ENCODE measurements at regions not wholly inside any gene's neighbourhood (a gene's known extent, or its start where the extent isn't known, plus 50 kb on each side); places are given as distances from the start of the nearest gene placed in this dataset.

DNA sequence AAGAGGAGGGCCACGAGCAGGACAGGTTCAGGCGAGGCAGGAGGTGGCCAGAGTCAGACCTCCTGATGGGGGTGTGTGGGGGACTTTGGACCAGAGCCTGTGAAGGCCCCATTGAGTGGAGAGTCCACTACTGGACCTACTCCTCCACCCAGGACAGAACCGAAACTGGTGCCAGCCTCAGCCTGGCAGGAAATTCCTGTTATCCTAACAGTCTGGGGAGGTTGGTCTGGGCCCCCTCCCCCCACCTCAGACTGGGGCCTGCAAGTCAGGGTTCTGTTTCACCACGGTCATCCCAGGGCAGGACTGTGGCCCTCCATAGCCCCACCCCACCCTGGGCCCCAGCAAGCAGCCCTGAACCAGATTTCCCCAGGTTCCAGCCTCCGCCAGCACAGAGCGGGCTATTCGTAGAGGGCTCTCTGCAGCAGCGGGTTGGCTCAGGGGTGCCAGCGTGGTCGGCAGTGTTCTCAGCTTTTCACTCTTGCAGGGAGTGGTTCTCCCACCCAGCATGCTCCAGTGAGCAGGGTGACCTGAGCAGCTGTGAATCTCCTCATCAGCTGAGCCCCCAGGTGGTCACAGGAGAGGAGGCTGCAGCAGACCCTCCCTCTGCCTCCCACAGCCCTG lies 217.3 kb downstream of the TBC1D2B start:
- DNase-seq, result no peak

DNA sequence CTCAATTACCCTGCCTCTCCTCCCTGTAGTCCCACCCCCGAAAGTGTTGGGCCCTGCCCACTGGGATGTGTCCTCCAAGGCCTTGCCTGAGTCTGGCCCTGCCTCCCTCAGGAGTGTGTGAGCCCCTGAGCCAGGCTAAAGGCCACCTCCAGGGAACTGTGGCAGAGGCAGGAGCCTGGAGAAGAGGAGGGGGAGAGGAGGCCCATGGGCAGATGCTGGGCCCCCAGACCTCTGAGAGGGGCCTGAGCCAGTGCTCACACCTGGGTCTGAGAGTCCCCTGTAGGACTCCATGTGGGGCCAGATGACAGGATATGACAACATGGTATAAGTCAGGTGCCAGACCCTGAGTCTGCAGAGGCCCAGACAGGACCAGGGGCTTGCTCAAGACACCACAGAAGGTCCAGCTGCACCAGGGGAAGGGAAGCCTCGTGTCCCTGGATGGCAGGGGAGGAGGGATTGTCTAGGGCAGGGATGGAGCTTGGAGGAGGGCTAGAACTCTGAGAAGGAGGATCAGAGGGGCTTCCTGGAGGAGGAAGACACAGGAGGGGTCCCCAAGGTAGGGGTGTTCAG lies 217.9 kb downstream of the TBC1D2B start:
- no peak for DNase-seq

DNA sequence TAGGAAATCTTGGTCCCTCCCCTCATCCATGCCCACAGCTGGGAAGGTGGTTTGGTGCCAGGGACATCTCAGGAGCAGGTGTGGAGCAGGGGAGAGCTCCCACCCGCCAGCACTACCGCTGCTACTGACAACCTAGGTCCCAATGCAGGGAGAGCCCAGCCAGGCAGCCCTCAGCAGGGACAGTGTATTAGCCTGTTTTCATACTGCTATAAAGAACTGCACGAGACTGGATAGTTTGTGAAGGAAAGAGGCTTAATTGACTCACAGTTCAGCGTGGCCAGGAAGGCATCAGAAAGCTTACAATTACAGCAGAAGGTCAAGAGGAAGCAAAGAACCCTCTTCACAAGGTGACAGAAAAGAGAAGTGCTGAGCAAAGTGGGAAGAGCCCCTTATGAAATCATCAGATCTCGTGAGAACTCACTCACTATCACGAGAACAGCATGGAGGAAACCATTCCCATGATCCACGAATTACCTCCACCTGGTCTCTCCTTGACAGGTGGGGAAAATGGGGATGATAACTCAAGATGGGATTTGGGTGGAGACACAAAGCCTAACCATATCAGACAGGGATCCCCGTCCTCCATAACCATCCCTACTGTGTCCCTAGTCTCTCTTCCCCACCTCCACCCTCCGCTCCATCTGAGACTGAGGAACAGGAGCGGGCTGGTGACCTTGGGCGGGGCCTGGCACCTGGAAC lies 218.6 kb downstream of the TBC1D2B start:
- DNase-seq, result no peak

- no peak for DNase-seq
Observed at GRCh38 chr15:77857419-77857818, 220.1 kb downstream of the TBC1D2B start.

DNA sequence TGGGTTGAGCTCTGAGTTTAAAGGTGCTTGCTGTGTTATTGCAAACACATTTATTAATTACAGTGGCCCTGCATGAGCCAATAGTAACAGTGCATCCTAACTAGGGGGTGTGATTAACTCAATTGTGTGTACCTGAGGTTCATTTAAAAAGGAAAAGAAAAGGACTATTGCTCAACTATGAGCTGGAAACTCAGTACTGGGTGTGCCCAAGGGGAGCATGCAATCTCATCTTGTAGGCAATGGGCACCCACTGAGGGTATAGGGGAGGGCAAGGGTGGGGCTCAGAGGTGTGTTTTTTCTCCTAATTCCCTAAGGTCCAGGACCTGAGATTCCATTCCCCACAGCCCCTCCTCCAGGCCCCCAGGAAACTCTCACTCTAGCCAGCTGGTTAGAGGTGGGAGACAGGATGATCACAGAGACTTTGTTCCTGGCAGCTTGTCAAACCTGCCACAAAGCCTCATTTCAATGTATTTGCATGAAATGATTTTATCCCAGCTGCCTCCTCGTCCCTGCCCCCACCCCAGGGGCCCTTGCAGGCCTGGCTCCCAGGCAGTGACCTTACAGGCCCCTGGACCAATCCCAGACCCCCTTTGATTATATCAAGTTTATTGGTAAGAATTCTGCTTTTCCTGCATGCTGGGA lies 220.7 kb downstream of the TBC1D2B start:
- no peak for DNase-seq

- no peak for DNase-seq
Observed at GRCh38 chr15:77855871-77856270, 221.6 kb downstream of the TBC1D2B start.

GRCh38 chr15:77854980-77855379 lies 222.3 kb upstream of the LINGO1 start:
- no peak for DNase-seq

- no peak for DNase-seq
Observed at GRCh38 chr15:77853910-77854309, 221.2 kb upstream of the LINGO1 start.

DNA sequence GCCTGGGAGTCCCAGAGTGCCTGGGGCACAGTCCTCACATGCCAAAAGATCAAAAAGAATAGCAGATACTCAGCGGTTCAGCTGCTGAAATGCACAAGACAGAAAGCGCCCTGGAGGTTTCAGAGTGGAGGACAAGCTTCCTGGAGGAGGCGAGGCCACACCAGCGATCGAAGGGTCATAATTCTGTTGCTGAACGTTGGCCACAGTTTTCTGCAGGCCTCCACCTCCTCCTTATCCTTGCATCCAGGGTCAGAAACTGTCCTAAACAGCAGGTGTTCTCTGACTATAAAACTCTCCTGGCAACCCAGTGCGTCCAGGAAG lies 220.3 kb upstream of the LINGO1 start:
- no peak for DNase-seq

GRCh38 chr15:77852241-77853007 lies 219.7 kb upstream of the LINGO1 start:
- no peak for DNase-seq

DNA sequence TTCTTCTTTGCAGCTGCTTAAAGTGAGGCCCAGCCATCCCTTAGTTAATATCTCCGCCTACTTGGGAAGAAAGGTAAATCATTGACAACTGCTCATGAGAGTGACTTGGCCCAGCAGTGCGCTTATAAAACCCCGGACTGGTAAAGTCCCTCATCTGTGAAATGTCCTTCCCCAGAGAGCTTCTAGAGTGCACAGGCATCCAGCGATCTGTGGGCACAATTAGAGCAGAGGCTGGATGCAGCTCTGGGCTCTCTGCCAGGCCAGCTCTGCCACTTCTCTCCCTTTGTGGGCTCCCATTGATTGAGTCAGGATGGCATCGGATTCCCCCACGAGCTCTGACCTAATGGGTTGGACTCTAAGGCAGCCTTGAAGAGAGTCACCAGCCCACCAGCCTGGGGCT lies 219.0 kb upstream of the LINGO1 start:
- no peak for DNase-seq

GRCh38 chr15:77851086-77851485 lies 218.4 kb upstream of the LINGO1 start:
- DNase-seq, result no peak

- DNase-seq, result no peak
Observed at GRCh38 chr15:77846986-77847385, 214.3 kb upstream of the LINGO1 start.

DNA sequence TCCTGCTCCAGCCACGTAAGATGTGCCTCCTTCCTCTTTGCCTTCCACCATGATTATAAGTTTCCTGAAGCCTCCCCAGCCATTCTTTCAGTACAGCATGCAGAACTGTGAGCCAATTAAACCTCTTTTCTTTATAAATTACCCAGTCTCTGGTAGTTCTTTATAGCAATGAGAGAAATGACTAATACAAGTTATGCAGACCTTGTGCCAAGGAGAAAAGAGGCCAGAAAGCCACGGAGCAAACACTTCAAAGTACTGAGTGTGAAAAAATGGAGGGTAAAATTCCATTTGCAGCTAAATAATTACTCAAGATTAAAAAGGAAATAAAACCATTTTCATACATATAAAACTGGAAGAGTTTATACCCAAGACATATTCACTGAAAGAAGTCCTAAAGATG lies 213.6 kb upstream of the LINGO1 start:
- no peak for DNase-seq

DNA sequence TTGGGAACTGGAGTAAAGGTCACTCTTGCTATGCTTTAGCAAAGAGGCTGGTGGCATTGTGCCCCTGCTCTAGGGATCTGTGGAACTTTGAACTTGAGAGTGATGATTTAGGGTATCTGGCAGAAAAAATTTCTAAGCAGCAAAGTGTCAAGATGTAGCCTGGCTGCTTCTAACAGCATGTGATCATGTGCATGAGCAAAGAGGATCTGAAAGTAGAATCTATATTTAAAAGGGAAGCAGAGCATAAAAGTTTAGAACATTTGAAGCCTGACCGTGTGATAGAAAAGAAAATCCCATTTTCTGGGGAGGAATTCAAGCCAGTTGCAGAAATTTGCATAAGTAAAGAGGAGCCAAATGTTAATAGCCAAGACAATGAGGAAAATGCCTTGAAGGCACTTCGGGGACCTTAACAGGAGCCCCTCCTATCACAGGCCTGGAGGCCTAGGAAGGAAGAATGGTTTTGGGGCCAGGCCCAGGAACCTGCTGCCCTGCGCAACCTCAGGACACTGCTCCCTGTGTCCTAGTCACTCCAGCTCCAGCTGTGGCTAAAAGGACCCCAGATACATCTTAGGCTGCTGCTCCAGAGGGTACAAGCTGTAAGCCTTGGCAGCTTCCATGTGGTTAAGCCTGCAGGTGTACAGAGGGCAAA lies 212.2 kb upstream of the LINGO1 start:
- no peak for DNase-seq

- DNase-seq, result no peak
Observed at GRCh38 chr15:77843546-77843945, 210.8 kb upstream of the LINGO1 start.

DNA sequence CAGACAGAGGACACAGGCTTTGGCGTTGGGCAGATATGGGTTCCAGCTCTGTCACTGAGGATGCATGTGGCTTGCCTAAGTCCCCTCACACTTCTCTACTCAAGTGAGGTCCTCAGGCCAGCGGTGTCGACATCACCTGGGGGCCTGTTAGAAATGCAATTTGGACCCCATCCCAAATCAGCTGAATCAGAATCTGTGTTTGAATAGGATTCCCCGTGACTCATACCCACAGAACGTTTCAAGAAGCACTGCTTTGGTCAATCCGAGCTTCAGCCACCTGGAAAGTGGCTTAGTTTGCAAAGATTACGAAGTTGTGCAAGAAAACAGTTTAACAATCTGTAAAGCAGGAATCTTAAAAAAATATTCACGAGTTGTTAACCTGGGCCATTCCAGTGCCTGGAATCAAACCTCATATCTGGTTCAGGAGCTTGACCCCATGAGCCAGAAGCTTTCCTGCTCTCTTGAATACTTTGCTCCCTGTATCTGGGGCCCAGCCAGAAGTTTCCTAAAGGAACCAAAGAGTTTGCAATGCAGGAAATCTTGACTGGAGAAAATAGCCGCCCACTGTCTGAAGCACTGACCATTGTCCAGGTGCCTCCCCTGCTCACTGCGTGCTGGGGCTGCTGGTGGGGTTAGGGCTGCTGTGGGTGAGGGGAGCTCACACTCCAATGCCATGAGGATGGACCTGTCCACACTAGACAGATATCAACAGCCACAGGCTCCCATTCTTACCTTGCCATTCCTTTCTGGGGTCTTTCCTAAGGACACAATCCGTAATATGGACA lies 208.5 kb upstream of the LINGO1 start:
- no peak for DNase-seq

DNA sequence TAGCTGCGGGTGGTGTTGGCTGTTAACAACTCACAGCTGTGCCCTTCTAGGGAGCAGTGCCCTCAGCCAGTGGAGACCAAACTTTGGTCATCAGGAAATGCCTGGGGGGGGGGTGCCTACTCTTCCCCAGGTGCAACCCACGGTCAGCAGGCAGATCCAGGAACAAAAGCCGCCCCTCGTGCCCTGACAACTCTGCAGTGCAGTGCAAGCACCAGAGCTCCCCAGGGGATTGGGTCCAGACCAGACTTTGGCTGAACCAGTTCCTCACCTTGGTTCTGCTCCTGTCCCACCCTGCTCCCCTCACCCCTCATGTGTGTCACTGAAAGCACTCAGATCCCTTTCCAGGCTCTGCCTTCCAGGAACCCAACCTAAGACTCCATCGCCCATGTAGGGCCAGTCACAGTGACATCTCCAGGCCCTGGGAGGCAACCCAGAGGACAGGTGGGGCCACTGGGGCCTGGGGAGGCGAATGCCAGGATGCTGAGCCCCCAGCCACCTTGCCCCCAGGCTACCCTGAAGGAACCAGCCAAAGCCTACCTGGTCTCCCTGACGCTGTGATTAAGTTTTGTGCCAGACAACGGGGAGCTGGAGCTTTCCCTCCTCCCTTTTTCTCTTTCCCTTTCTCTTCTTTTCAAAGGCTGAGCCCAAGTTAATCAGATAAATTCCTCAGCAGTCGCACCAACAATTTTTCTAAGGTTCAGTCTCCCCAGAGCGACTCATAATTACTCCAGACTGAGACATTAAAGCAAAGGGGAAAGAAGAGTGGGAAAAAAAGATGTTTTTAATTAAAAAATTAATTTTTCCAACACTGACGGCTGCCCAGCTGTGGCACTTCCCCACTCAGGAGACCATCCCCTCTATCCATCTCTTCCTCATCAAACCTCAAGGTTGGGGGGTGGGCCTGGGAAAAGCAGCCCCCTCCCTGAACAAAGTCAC lies 207.5 kb upstream of the LINGO1 start:
- DNase-seq, result no peak

GRCh38 chr15:77839456-77839855 lies 206.7 kb upstream of the LINGO1 start:
- DNase-seq, result no peak

- DNase-seq, result no peak
Observed at GRCh38 chr15:77838595-77838994, 205.9 kb upstream of the LINGO1 start.

DNA sequence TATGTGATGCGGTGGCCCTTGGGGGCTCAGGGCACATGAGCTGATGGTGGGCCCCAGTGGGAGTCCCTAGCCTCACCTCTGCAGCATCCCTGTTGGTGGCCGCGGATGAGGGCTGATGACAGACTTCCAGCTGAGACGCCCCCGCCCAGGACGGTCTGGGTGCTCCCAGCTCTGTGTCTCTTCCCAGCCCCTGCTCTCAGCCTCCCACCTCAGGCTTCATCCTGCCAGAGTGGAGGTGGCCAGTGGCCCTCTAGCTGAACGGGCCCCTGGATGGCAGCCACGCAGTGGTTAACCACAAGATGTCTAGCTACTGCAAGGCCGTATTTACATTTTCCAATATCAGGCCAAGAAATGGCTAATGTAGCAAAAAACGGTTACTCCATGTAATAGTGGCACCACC lies 205.3 kb upstream of the LINGO1 start:
- DNase-seq, result no peak

Data from DMS 273 treated with DMSO at 0.1 percent for 48 hours (cell line).